ENCODE measurements at regions not wholly inside any gene's neighbourhood (a gene's known extent, or its start where the extent isn't known, plus 50 kb on each side); places are given as distances from the start of the nearest gene placed in this dataset.

DNA sequence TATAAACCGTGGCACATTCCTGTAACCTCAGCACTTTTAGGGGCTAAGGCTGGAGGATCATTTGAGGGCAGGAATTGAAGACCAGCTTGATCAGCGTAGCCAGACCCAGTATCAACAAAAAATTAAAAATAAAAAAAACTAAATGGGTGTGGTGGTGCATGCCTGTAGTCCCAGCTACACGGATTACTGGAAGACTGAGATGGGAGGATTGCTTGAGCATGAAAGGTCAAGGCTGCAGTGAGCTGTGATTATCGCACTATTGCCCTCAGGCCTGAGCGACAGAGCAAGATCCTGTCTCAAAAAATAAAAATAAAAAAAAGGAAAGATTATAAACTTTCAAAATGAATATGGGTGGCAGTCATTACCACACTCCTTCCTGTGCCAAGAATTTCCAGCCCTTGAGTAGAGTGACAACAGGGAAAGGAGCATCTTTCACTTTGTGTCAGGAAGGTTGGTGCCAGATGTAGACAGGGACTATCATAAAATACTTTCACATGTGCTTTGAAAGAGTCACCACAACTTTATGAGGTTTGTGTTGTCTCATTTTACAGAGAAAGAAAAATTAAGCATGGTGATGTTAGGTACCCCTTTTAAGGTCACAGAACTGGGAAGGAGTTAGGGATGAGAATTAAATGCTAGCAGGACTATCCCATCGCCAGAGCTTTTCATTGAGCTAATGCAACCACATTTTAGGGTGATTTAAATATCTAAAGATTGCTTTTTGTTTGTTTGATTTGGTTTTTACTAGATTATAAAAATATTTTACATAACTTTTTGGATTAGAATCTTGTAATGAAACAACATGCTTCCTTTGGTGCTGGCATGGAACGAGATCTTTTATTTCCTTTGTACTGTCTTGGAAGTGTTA is 1617.4 kb upstream of the ACVR2A start:
- no peak for DNase-seq
- intact Hi-C loops (cut with DNase I): no loop called here

DNA sequence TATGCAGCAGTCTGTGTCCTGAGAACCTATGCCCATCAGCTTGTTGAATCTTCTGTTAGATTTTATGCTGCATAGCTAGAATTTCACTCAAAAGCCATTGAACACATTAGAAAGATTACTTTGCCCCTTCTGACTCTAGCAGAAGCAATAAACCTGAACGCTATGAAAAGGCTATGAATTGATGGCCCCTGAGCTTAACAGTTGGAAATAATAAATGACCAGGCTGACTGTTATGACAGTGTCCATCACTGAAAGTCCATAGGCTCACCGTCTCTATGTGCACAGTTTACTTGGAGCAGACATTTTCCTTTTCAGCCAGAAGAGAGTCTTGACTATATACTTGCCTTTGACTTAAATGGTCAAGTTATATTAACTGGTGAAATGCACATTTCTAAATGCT is 1618.8 kb upstream of the ACVR2A start:
- no peak for DNase-seq
- intact Hi-C loops (cut with DNase I): no loop called here

- no peak for DNase-seq
- intact Hi-C loops (cut with DNase I): no loop called here
These were observed 1623.0 kb upstream of the ACVR2A start for GRCh38 chr2:146221826-146222225.

DNA sequence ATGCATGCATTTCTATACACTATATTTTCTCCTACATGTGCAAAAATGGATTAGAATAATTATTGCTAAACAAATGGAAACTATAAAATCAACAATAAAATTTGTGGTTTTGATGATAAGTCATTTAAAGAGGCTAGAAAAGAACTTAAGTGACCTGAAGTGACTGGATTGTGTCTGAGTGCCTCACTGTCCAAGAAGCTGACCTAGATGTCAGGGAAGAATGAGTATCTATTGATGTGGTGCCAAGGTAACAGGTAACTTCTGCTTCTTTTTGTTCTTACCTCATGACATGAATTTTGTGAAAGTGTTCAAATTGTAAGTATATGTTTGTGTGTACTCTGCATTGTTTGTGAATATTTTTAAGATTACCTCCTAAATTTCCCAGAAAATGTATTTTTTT is 1623.9 kb upstream of the ACVR2A start:
- no peak for DNase-seq
- intact Hi-C loops (cut with DNase I): no loop called here

DNA sequence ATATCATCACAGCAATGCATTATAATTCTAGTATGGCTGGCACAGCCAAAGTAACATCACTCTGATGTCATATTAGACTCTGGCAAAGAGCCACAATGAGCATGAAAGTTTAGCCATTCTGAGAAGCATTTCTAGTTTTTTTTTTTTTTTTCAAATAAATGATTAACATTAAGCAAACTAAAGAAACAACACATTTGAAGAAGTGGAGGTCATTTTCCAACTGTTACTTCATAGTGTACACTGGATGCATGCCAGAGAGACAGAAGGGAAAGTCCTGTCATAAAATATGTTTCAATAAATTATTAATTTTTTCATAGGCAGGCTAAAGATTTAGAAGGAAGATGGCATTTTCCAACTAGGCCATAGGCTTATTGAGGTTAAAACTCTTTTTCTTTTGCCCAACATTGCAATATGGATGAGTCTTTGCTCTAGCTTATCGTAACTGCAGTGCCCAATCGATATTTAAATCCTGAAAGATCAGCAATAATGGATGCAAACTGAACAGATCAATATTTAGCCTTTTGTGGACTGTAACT is 1630.4 kb upstream of the ACVR2A start:
- intact Hi-C loops (cut with DNase I): no loop called here
- DNase-seq: no peak

DNA sequence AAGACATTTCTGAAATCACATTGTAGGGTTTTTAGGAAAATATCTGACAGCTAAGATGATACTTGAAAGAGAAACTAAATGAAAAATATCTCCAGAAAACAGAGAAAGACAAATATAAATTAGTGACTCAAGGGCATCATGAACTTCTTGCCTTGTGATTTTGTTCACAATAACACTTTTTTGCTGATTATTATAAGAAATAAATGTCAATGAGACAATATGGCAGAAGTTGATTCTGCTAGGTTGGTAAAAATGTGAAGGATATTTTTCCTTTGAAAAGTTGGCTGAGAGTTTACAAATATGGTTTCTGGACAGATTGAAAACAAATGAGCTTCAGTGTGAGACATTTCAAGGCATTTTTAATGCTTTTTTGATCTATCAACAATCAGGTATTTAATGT is 1631.2 kb upstream of the ACVR2A start:
- intact Hi-C loops (cut with DNase I): no loop called here
- DNase-seq: no peak

DNA sequence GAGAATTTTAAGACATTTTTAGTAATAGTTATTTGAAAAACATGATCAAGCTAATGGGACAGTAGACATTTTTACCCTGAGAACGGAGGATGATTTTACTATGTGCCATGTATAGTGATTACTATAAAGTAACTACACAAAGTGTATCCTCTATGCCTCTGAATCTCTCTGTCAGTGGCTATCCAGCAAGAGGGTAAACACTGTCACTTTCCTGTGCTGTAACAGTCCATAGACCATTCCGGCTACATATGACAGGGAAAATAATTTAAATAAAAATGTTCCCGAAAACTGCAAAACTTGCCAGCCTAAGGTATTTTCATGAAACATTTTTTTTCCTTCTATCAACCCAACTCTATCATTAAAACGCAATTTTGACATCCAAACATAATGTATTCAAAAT is 1632.2 kb upstream of the ACVR2A start:
- intact Hi-C loops (cut with DNase I): no loop called here
- no peak for DNase-seq

DNA sequence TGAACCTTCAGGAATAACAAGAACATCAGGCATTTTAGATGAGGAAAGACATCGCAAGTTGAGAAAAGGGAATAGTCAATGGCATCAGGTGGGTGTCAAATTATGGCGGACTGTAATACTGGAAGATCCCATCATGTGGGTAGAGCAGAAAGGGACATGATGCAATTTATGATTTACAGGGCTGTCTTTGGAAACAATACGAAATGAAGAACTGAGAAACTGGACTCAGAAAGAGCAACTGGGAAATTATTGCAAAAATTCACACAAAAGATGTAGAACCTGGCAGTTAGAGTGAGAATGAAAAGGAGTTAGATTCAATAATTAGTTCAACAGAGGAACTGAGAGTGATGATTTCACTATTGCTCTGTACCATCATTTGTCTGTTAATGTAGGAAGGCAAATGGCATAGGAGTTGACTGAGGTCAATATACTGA is 1635.0 kb upstream of the ACVR2A start:
- intact Hi-C loops (cut with DNase I): no loop called here
- DNase-seq: no peak

- intact Hi-C loops (cut with DNase I): no loop called here
- no peak for DNase-seq
These were observed 1636.9 kb upstream of the ACVR2A start for GRCh38 chr2:146207901-146208300.

- DNase-seq: no peak
- intact Hi-C loops (cut with DNase I): no loop called here
These were observed 1637.4 kb upstream of the ACVR2A start for GRCh38 chr2:146207417-146207816.

DNA sequence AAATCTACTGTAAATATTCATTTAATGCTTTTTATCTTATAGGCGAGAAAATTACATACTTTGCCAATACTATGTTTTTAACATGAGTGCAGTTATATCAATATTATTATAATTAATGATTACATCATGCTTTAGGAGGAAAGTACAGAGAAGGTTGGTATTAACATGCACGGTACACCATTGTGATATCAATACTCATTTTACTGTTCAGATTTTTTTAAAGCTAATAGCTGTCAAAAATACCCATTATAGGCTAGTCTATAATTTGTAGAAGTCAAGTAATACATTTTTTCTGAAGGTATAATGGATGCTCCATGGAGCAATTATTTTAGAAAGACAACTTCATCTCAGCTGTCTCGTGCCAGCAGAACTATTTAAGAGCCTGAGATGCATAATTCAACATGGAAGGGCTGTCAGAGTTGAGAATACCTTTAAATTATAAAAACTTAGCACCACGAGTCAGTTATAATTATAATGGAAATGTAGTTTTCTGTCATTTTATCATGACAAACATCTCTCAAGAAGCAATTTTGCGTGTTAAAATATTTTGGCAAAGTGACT is 1641.7 kb upstream of the ACVR2A start:
- no peak for DNase-seq
- intact Hi-C loops (cut with DNase I): no loop called here

DNA sequence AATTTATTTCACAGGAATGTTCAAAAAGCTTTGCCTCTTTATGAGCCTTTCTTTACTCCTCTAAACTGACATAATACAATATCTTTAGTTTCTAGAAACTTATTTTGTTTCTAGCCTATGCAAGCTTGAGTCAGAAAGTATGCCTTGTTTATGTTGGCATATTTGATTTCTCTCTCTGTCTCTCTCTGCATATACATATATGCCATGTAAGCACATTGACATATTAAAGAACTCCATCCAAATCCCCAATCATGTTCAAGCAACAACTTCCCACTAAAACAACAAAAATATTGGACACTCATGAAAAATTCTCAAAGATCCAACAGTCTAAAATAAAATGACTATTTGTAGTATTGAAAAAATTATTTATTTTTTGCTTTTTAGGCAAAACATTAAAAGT is 1651.2 kb upstream of the ACVR2A start:
- intact Hi-C loops (cut with DNase I): no loop called here
- DNase-seq: no peak

- DNase-seq: no peak
- intact Hi-C loops (cut with DNase I): no loop called here
These were observed 1655.3 kb upstream of the ACVR2A start for GRCh38 chr2:146189541-146189940.

DNA sequence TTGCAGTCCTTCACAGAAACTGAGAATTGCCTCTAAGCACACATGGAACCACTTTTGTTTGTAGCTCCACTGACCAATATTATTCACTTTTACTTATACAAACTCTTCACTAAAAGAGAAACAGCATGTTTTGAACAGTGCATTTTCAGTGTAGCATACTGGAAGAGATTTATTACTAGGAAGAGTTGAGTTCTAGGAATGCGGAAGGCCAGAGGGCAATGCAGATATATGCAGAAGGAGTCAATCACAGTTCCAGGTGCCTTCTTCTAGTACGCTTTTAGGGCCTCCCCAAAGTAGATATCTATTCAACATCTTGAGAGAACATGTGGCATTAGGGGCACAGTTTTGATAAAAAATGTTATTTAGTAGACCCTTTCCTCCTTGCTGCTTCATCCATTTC is 1654.0 kb upstream of the ZEB2 start:
- intact Hi-C loops (cut with DNase I): no loop called here
- no peak for DNase-seq

DNA sequence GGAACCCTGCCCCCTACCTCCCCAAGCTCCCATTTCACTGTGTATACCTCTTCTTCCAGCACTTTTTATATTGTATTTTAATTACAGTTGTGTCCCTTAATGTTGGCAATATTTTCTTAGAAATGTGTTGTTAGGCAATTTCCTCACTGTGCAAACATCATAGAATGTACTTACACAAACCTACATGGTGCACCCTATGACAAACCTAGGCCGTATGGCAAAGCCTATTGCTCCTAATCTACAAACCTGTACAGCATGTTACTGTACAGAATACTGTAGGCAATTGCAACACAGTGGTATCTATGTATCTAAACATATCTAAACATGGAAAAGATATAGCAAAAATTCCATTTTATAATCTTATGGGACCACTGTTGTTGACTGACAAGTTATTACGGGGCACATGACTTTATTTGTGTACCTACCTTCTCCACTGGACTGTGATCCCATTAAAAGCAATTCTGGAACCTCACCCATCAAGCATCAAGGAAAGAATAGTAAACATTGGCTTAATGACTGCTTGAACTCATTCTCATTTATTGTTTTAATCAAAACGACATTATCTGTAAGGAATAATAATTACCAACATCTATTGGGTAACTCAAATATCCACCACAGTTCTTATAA is 1641.5 kb upstream of the ZEB2 start:
- no peak for DNase-seq
- intact Hi-C loops (cut with DNase I): no loop called here

GRCh38 chr2:146158072-146158674 is 1638.3 kb upstream of the ZEB2 start:
- DNase-seq: no peak
- intact Hi-C loops (cut with DNase I): no loop called here

- intact Hi-C loops (cut with DNase I): no loop called here
- DNase-seq: no peak
These were observed 1627.6 kb upstream of the ZEB2 start for GRCh38 chr2:146147448-146148012.

GRCh38 chr2:146143971-146144370 is 1624.1 kb upstream of the ZEB2 start:
- intact Hi-C loops (cut with DNase I): no loop called here
- DNase-seq: no peak

DNA sequence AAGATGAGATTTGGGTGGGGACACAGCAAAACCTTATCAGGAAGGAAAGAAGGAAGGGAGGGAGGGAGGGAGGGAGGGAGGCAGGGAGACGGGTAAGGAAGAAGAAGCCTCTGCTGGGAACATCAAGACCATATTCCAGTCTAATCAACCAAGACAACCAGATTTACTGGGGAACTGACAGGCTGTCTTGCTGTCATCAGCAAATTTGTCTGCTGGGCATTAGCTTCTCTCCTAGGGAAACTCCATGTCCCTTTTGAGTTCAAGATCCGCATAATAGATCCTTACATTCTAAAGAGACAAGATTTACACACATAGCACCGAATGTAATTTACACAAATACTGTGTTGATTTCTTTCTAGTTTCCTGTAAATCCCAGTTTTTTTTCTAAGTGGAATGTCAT is 1618.9 kb upstream of the ZEB2 start:
- no peak for DNase-seq
- intact Hi-C loops (cut with DNase I): no loop called here

GRCh38 chr2:146135245-146135644 is 1615.3 kb upstream of the ZEB2 start:
- DNase-seq: no peak
- intact Hi-C loops (cut with DNase I): no loop called here

All from head of caudate nucleus (tissue), 42 donors.